Memory B cell (primary cell): ENCODE measurements at regions not wholly inside any gene's neighbourhood (a gene's known extent, or its start where the extent isn't known, plus 50 kb on each side); places are given as distances from the start of the nearest gene placed in this dataset.
"Not testable (repeated sequence)": the region's sequence is repeated elsewhere in the genome, so short reads cannot be mapped to it uniquely, and the experiment has no call there.

Source experiments
- ATAC-seq: fragments of 150-1000 bp; cut with Tn5 transposase; 2 replicates; pipeline ENCODE4 v1.10.0; 2021; ENCODE audit warnings: low read depth, mild to moderate bottlenecking, moderate library complexity
- DNase-seq, 2 donors: peaks; one replicate each; pipeline ENCODE4 v3.0.0; 2022; ENCODE audit warnings: low spot score in 2 of 2
- H3K27ac Mint-ChIP-seq: one replicate; pipeline ENCODE4 v1.8.0; 2022; ENCODE audit warnings: mild to moderate bottlenecking, moderate library complexity, mixed read lengths
- H3K27me3 Mint-ChIP-seq: one replicate; pipeline ENCODE4 v1.8.0; 2022; ENCODE audit warnings: mixed read lengths
- H3K36me3 Mint-ChIP-seq: one replicate; pipeline ENCODE4 v1.8.0; 2022; ENCODE audit warnings: mild to moderate bottlenecking, mixed read lengths
- H3K4me1 Mint-ChIP-seq: one replicate; pipeline ENCODE4 v1.8.0; 2022; ENCODE audit warnings: mixed read lengths
- H3K4me3 Mint-ChIP-seq: one replicate; pipeline ENCODE4 v1.8.0; 2022; ENCODE audit warnings: mild to moderate bottlenecking, moderate library complexity, mixed read lengths
- H3K9me3 Mint-ChIP-seq: one replicate; pipeline ENCODE4 v1.8.0; 2022; ENCODE audit warnings: mixed read lengths

- H3K36me3 Mint-ChIP-seq = no peaks in the 10 kb centered on the region
- H3K27me3 Mint-ChIP-seq = no peaks in the 10 kb centered on the region
- no peak for ATAC-seq
- no peak overlapping the region for H3K4me3 Mint-ChIP-seq
- peaks cover 1% of the 10 kb centered on the region for H3K9me3 Mint-ChIP-seq
- H3K4me1 Mint-ChIP-seq = no peaks in the 10 kb centered on the region
- H3K27ac Mint-ChIP-seq = no peak overlapping the region
- DNase-seq = no peak
Observed at GRCh38 chr5:167063116-167063515, 1228.3 kb upstream of the WWC1 start.

GRCh38 chr5:167063788-167064187 is 1227.7 kb upstream of the WWC1 start:
- DNase-seq (no peak), ATAC-seq (no peak)
- no peaks in the 10 kb centered on the region for H3K27me3 Mint-ChIP-seq
- H3K4me3 Mint-ChIP-seq = no peak overlapping the region
- peaks cover 2% of the 10 kb centered on the region for H3K9me3 Mint-ChIP-seq
- no peak overlapping the region for H3K27ac Mint-ChIP-seq
- H3K4me1 Mint-ChIP-seq = no peaks in the 10 kb centered on the region
- no peaks in the 10 kb centered on the region for H3K36me3 Mint-ChIP-seq

- ATAC-seq (no peak), DNase-seq (no peak)
- Mint-ChIP-seq H3K4me1 (no peaks in the 10 kb centered on the region), H3K36me3 (no peaks in the 10 kb centered on the region), H3K4me3 (no peak overlapping the region), H3K27ac (no peak overlapping the region), H3K9me3 (peaks cover 2% of the 10 kb centered on the region), H3K27me3 (no peaks in the 10 kb centered on the region)
Observed at GRCh38 chr5:167064198-167064776, 1227.2 kb upstream of the WWC1 start.

- Mint-ChIP-seq H3K9me3 (peaks cover 2% of the 10 kb centered on the region), H3K36me3 (no peaks in the 10 kb centered on the region), H3K4me1 (no peaks in the 10 kb centered on the region), H3K27me3 (no peaks in the 10 kb centered on the region), H3K27ac (no peak overlapping the region), H3K4me3 (no peak overlapping the region)
- DNase-seq = no peak
- ATAC-seq = no peak
Observed at GRCh38 chr5:167065794-167066193, 1225.7 kb upstream of the WWC1 start.

GRCh38 chr5:167071981-167072610 is 1219.3 kb upstream of the WWC1 start:
- no peaks in the 10 kb centered on the region for H3K4me1 Mint-ChIP-seq
- ATAC-seq = no peak
- no peak overlapping the region for H3K4me3 Mint-ChIP-seq
- no peaks in the 10 kb centered on the region for H3K36me3 Mint-ChIP-seq
- no peaks in the 10 kb centered on the region for H3K27me3 Mint-ChIP-seq
- H3K27ac Mint-ChIP-seq = no peak overlapping the region
- no peak for DNase-seq
- H3K9me3 Mint-ChIP-seq = peaks cover 1% of the 10 kb centered on the region

GRCh38 chr5:167081561-167081960 is 1209.9 kb upstream of the WWC1 start:
- no peak overlapping the region for H3K27ac Mint-ChIP-seq
- no peak for ATAC-seq
- H3K27me3 Mint-ChIP-seq = no peaks in the 10 kb centered on the region
- H3K9me3 Mint-ChIP-seq = no peaks in the 10 kb centered on the region
- H3K36me3 Mint-ChIP-seq = no peaks in the 10 kb centered on the region
- H3K4me3 Mint-ChIP-seq = no peak overlapping the region
- H3K4me1 Mint-ChIP-seq = no peaks in the 10 kb centered on the region
- DNase-seq = no peak

GRCh38 chr5:167096816-167097215 is 1194.6 kb upstream of the WWC1 start:
- Mint-ChIP-seq H3K4me3 (no peak overlapping the region), H3K9me3 (peaks cover 5% of the 10 kb centered on the region), H3K27me3 (no peaks in the 10 kb centered on the region), H3K27ac (no peak overlapping the region), H3K4me1 (no peaks in the 10 kb centered on the region), H3K36me3 (no peaks in the 10 kb centered on the region)
- ATAC-seq (no peak), DNase-seq (no peak)

GRCh38 chr5:167104351-167104750 is 1187.1 kb upstream of the WWC1 start:
- H3K27ac Mint-ChIP-seq = no peak overlapping the region
- H3K36me3 Mint-ChIP-seq = no peaks in the 10 kb centered on the region
- peaks cover 7% of the 10 kb centered on the region for H3K9me3 Mint-ChIP-seq
- H3K4me1 Mint-ChIP-seq = no peaks in the 10 kb centered on the region
- DNase-seq = no peak
- no peaks in the 10 kb centered on the region for H3K27me3 Mint-ChIP-seq
- ATAC-seq = no peak
- H3K4me3 Mint-ChIP-seq = no peak overlapping the region

- Mint-ChIP-seq H3K4me3 (no peak overlapping the region), H3K36me3 (no peaks in the 10 kb centered on the region), H3K9me3 (peaks cover 7% of the 10 kb centered on the region), H3K27me3 (no peaks in the 10 kb centered on the region), H3K4me1 (no peaks in the 10 kb centered on the region), H3K27ac (no peak overlapping the region)
- DNase-seq = no peak
- no peak for ATAC-seq
Observed at GRCh38 chr5:167105941-167106340, 1185.5 kb upstream of the WWC1 start.

- Mint-ChIP-seq H3K4me3 (no peak overlapping the region), H3K27me3 (no peaks in the 10 kb centered on the region), H3K36me3 (no peaks in the 10 kb centered on the region), H3K9me3 (peaks cover 7% of the 10 kb centered on the region), H3K4me1 (no peaks in the 10 kb centered on the region), H3K27ac (no peak overlapping the region)
- ATAC-seq (no peak), DNase-seq (no peak)
Observed at GRCh38 chr5:167107684-167108083, 1183.8 kb upstream of the WWC1 start.

- not testable (repeated sequence) for H3K9me3 Mint-ChIP-seq, H3K4me1 Mint-ChIP-seq, ATAC-seq, H3K36me3 Mint-ChIP-seq, DNase-seq, H3K27me3 Mint-ChIP-seq, H3K27ac Mint-ChIP-seq, H3K4me3 Mint-ChIP-seq
Observed at GRCh38 chr5:167108266-167108665, 1183.2 kb upstream of the WWC1 start.

GRCh38 chr5:167112556-167112955 is 1178.9 kb upstream of the WWC1 start:
- Mint-ChIP-seq H3K27ac (no peak overlapping the region), H3K4me3 (no peak overlapping the region), H3K36me3 (no peaks in the 10 kb centered on the region), H3K27me3 (no peaks in the 10 kb centered on the region), H3K4me1 (no peaks in the 10 kb centered on the region), H3K9me3 (peaks cover 11% of the 10 kb centered on the region)
- ATAC-seq (no peak), DNase-seq (no peak)

- Mint-ChIP-seq H3K27me3 (no peaks in the 10 kb centered on the region), H3K9me3 (peaks cover 6% of the 10 kb centered on the region), H3K27ac (no peak overlapping the region), H3K4me1 (no peaks in the 10 kb centered on the region), H3K4me3 (no peak overlapping the region), H3K36me3 (no peaks in the 10 kb centered on the region)
- no peak for ATAC-seq
- DNase-seq = no peak
Observed at GRCh38 chr5:167122267-167122666, 1169.2 kb upstream of the WWC1 start.

- no peaks in the 10 kb centered on the region for H3K27me3 Mint-ChIP-seq
- H3K36me3 Mint-ChIP-seq = no peaks in the 10 kb centered on the region
- ATAC-seq = no peak
Observed at GRCh38 chr5:167123126-167123525, 1168.3 kb upstream of the WWC1 start.

GRCh38 chr5:167128581-167128980 is 1162.9 kb upstream of the WWC1 start:
- no peak for DNase-seq
- H3K27me3 Mint-ChIP-seq = no peaks in the 10 kb centered on the region
- no peaks in the 10 kb centered on the region for H3K36me3 Mint-ChIP-seq
- no peak overlapping the region for H3K27ac Mint-ChIP-seq
- no peak for ATAC-seq
- no peak overlapping the region for H3K4me3 Mint-ChIP-seq
- H3K4me1 Mint-ChIP-seq = no peaks in the 10 kb centered on the region
- peaks cover 3% of the 10 kb centered on the region for H3K9me3 Mint-ChIP-seq

More at GRCh38 chr5:167123126-167123525, 1168.3 kb upstream of the WWC1 start:
- Mint-ChIP-seq H3K4me1 (no peaks in the 10 kb centered on the region), H3K27ac (no peak overlapping the region), H3K4me3 (no peak overlapping the region), H3K9me3 (peaks cover 6% of the 10 kb centered on the region)
- DNase-seq = no peak
